NCI-H2107 treated with DMSO at 0.1 percent for 48 hours (cell line): ENCODE measurements at regions not wholly inside any gene's neighbourhood (a gene's known extent, or its start where the extent isn't known, plus 50 kb on each side); places are given as distances from the start of the nearest gene placed in this dataset.
"Not testable (repeated sequence)": the region's sequence is repeated elsewhere in the genome, so short reads cannot be mapped to it uniquely, and the experiment has no call there.

Source experiments
- DNase-seq: peaks from one replicate; lab custom pipeline; 2025; ENCODE audit not compliant: unreplicated experiment; lab: John Stamatoyannopoulos, UW

DNA sequence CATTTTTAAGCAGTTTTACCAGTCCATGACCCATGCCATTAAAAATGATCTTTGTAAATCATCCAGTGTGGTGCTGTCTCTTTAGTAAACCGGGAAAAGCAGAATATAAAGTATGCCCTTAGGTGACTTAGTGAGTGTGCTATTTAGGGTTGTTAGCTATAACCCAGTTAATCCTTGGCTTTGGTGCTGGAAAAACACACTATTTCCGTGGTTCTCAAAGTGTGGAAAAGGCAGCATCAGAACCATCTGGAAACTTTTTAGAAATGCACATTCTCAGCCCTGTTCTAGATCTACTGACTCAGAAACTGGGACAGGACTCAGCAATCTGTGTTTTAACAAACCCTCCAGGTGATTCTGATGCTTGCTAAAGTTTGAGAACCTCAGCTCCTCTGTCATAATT lies 123.6 kb upstream of the ZNF608 start:
- no peak for DNase-seq

DNA sequence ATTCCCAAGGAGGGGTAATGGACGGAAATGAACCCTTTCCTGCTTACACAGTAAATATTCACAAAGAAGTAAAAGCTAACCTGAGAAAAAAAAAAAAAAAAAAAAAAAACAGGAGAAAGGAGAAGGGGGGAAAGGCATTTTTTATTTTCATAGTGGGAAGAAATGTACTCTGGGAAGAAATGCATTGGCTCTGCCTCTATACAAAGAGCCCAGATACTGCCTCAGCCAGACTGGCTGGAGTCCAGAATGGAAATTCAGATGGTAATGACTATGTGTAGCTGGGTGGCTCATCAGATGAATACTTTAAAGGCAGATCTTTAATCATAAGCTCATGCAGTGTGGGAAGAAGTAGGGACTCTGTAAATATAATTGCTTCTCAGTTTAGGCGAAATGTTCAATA lies 124.9 kb upstream of the ZNF608 start:
- no peak for DNase-seq

DNA sequence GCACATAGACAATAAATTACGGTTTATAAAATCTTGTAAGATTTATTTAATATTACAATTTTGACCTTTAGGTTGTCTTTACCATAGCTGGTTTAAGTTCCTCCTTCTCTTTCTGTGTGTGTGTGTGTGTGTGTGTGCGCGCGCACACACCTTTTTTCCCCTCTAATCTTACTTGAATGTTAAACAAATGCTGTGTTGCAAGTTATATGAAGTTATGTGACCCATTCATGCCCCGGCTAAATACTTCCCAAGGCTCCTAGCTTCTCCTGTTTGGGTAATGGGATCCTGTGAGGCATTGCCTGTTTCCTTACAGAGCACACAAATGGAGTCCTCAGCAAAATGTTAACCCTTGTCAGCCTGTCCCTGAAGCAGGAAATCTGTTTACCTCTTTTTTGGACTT lies 125.6 kb upstream of the ZNF608 start:
- DNase-seq: no peak

DNA sequence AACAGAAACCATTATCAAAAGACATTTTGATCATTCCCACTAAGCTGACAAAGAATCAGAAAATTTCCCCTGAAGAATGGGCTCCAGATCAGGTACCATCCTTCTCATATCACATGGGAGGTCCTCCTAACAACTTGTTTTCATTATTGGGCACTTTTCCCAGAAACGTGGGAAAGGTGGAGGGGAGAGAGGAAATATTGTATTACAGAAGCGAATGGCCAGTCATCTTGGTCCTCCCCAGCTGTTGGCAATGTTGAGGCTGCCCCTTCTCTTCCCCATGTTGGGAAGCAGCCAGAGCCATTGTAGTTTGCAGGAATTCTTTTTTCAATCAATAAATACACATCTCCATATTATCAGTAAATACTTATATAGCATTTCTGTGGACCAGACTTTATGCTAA lies 126.2 kb upstream of the ZNF608 start:
- DNase-seq: no peak

DNA sequence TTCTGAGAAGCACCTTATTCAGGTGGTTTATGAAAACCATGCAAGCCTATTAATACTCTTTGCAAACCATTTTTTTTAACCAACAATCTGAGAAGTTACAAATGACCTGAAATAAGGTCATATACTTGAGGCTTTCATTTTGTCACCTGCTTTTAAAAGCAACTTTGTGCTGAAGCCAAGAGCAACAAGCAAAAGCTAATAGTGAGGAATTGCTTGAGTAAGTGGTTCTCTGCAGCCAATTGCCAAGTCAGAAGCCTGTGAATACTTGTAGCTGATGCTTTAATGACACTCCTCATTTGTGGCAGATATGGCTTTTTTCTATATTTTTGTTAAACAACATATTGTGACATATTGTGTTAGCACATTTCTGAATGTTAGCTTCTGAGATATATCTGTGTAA lies 126.7 kb upstream of the ZNF608 start:
- no peak for DNase-seq

DNA sequence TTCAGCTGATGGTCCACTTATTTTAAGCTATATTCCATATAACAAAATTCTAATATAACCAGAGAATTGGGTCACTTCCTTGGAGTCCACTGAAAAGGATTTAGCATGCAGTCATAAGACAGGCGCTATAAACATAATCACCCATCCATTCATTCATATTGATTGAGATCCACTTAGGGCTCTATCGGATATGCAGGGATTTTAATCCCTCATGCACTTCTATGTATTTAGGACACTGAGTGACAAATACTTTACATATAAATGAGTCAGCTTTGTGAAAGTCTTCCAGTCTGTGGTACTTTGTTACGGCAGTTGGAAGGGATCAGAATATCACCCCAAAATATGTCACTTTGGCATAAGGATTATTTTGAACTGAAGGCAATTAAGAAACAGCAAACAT lies 127.3 kb upstream of the ZNF608 start:
- no peak for DNase-seq

DNA sequence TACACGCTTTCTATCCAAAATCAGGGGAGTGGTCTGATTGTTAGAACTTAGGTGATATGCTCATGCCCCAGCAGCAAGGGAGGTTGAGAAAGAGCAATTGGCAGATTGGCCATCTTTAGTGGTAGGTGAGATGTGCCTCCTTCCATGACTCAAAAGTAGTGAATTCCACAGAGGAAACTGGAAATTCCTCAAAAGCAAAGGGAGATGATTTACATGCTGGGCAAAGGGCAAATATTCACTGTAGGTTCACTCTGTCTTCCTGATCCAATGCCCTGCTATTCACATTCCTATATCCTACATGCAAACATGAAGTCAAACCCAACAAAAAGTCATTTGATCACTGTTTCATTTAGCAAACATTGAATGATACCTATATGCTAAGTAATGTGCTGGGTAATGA lies 130.1 kb upstream of the ZNF608 start:
- DNase-seq: no peak

DNA sequence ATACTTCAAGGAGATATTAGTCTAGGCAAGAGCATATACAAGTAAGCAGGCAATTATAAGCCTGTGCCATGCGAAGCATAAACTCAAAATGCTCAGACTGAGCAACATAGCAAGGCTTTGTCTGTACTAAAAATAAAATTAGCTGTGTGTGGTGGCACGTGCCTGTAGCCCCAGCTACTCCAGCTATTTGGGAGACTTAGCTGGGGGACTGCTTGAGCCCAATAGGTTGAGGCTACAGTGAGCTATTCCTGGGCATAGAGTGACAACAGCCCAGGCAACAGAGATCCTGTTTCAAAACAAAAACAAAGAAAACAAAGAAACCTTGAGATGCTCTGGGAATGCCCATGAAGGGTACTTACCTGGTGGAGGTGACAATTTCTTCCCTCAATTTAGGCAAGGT lies 130.5 kb upstream of the ZNF608 start:
- no peak for DNase-seq

DNA sequence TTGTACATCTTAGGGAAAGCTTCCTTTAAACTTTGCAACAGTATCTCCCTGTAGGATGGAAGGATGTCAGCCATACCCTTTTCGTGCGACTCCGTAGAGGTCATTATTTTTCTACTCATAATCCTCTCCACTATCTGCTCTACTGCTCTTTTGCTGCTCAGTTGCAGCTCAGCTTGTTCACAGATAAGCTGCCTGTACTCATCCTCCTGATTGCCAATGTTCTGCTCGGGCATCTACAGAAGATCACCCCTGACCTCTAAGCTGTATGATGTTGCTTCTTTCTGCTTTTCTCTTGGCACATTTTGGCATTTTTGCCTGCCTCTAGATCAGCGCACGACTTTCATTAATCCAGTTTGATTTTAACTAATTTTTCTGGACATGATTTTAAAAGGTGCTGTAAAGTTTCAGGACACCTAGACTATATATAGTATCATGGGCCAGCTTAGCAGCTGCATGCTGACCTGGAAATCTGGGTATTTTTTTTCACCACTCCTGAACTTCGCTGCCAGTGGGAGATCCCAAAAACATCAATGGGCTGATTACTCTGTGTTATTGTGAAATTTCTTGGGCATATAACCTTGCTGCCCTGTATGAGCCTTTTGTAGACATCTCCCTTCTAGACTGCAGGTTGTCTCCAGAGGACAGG lies 131.2 kb upstream of the ZNF608 start:
- DNase-seq: no peak

DNA sequence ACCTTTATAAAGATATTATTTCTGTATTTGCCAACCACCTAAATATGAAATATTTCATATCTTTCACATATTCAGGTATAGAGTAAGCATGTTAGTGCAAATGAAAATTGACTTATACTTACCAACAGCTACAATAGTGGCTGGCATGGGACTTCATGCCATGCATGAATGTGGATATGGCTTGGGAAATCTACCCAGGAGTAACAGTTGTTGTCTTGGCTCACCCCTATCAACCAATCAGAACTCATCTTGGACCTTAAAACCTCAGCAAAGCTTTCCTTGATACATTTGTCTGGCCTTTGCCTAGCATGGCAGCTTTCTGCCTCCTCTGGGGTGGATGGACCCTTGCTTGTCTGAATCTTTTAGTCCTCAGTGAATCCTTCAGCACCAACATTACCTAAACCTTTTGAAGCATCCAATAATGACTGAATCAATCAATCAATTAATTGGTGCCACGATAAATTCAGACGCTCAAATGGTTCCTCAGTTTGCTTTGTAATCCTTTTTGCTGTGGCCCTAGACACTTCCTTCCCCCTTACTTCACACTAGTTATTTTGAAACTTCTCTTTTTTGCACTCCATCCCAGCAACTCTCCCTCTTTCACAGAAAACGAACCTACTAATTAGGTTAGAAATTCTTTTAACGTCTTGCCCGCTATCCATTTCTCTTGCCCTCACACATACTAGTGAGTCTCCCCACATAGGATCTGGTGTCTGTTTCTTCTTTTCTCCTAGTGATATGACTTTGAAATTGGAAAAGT lies 132.3 kb upstream of the ZNF608 start:
- DNase-seq: no peak

DNA sequence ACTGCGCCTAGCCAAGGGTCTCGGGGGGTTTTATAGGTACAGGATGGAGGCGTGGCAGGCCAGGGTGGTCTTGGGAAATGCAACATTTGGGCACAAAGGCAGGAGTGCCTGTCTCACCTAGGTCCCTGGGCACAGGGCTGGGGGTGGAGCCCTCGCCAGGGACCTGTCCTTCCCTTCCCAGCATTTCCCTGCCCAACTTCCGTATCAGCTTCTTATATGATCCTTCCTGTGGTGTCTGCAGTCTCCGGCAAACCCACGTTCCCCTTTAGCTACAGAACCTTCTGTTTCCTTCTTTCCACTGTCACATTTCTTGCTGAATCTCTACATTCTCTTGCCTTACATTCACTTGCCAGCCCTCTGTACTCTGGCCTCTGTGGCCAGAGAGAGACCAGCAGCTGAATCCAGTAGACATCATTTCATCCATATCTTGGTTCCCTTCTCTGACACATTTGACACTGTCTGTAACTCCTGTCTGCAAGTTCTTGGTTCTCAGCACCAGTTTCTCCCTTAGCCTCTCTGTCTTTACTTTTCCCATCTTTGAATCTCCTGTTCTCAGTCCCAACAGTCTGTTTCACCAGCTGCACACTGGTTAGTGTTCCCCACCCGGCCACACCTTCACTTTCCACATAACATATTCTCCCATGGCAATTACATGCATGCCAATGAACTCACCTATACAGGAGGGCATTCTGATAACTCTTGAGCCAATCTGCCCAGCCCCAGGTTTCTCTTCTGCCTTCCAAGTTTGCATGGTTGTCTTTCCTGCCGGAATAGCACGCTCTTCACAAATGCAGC lies 134.7 kb upstream of the ZNF608 start:
- DNase-seq: no peak

DNA sequence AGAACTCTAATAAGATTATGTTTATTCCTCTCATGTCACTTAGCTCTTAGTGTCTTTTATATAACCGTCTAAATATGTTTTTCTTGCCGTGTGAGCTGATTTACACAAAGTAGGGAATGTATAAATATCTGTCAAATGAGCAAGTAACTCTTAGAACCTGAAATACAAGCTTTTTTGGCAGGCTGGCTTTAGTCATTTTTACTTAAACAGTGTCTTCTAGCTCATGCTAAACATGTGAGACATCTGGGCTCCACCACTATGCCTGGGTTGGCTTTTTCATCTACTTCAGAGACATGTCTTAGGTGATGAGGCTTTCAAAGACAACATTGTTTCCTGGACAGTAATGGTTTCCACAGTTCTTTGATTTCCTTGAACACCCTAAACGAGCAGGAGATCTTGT lies 137.2 kb upstream of the ZNF608 start:
- DNase-seq: no peak

DNA sequence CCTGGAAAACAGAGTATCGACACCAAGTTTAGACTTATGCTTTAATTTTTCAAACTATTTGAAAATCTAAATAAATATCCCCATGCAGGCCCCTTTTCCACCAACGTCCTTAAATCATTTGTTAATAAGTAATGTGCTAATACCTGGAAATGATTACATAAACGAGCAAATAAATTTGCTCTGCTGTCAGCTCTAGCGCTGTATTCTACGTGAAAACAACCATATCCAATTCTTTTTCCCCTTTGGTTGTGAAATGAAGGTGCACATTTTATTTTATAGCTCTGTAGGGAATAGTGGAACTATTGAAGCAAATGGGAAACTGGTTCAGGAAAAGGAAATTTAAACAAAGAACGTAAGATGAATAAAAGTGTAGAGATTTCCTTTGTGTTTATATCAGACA lies 137.7 kb upstream of the ZNF608 start:
- no peak for DNase-seq

DNA sequence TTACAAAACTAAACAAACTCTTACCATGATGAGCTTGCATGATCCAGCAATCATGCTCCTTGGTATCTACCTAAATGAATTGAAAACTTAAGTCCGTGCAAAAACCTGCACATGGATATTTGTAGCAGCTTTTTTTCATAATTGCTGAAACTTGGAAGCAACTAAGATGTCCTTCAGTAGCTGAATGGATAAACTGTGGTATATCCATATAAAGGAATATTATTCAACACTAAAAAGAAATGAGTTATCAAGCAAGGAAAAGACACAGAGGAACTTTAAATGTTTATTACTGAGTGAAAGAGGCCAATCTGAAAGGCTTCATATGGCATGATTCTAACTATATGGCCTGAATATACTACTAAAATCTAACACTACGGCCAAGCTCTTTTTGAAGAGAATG lies 139.1 kb upstream of the ZNF608 start:
- DNase-seq: no peak

DNA sequence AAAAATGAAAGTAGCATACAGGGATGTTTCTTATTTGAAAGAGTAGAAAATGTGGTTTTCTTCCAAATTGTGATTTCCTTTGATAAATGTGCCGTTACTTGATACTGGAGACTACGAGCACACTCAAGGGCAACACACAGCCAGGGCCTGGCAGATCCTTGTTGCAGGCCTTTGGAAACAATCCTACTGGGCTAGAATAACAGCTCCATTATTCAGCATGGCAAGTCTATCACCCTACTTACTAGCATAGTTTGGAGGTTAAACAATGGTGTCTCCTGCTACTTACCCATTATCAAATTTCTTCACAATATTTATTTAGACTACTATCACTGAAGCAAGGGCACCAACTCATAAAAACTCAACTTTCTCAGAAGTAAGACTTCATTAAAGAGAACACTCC lies 140.8 kb upstream of the ZNF608 start:
- DNase-seq: no peak

DNA sequence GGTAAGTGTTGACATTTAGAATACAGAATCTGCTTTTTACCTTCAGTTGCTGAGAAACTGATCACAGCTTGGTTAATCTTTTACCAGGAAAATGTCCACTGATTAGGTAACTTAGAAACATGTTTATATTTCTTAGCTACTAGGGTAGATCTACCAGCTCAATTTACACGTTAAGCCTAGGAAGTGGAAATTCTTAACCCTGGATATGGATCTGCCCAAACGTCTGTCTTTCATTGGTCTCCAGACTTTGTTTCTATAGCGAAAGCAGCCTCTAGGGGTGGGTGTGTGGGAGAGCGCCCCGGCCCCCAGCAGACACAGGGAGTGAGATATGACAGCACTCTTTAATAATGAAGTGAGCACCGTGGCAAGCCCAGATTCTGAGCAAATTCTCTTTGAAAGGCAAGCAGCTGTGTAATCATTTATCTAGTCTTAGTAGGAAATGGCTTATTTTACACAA lies 141.6 kb upstream of the ZNF608 start:
- peak; percentile 28 for DNase-seq

DNA sequence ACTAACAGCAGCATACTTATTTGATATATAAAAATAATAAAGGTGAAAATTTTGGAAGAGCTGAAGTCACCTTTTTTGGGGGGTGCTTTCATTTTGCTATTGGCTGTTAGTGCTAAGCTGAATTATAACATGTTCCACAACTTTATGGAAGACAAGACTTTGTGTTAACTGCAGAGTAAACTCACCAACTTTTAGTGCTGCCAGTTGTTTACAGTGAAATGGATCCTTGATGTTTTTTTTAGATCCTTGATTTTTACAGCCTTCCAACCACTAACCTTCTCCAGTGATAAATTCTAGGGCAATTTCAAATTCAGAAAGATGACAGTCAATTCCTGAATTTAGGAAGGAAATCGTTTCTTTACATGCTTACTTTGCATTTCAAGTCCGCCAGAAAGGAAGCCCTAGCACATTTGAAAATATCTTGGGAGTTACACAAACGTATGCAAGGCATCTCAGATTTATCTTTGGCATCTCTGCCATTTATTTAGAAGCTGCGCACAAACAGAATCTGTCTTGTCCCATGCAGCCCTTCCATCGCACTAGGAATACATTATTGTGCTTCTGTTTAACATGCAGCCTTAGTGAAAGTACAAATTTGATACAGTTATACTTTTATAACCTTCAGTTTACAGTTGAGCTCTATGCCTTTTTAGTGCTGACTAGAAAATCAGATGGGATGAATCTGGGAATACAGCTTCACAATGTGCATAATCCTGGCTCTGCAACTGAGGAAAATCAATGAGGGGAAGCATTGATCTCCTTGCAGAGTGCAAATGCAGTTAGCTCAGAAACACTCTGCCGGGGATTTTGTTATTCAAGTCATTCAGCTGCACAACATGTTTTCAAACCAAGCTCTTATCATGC lies 142.4 kb upstream of the ZNF608 start:
- no peak for DNase-seq

DNA sequence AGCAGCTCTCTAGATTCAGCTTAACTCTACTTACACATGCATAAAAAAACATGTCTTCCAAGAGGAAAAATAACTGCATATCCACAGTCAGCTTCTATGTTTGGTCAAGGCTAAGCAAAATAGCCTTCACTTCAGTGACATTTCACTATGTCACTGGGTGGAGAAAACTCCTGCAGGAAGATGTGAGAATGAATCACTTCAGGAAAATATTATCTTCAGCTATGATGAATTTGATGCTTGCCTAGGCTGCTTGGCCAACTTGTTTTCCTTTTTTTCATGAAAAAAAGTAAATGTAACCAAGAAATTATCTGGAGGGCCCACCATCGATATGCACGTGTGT lies 143.0 kb upstream of the ZNF608 start:
- DNase-seq: no peak

DNA sequence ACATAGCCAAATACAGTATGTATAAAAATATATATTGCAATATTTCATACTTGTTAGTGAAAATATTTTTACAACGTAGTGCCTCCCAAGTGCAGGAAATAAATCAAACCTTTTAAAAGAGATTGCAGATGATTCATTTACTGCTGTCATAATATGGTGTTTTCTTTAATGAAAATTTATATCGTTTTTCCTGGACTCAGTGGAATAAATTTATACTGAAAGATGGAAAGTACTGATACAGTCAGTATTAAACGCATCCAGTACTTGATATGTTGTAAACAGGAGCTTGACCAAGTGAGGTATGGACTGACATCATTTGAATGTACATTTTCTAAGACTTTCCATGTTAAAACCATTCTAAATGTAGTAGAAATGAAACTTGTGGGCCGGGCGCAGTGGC lies 143.4 kb upstream of the ZNF608 start:
- DNase-seq: no peak

DNA sequence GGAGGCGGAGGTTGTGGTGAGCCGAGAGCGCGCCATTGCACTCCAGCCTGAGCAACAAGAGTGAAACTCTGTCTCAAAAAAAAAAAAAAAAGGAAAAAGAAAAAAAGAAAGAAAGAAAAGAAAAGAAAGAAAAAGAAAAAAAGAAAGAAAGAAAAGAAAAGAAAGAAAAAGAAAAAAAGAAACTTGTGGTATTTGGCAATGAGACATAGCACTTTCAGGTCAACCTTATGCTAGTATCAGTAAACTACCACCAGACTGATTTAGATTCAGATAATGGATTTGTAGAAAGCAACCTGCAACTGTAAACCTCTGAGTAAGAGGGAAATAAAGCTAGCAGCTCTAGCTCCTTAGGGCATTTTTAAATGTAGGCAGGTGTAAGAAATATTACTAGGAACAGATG lies 144.0 kb upstream of the ZNF608 start:
- not testable (repeated sequence) for DNase-seq

DNA sequence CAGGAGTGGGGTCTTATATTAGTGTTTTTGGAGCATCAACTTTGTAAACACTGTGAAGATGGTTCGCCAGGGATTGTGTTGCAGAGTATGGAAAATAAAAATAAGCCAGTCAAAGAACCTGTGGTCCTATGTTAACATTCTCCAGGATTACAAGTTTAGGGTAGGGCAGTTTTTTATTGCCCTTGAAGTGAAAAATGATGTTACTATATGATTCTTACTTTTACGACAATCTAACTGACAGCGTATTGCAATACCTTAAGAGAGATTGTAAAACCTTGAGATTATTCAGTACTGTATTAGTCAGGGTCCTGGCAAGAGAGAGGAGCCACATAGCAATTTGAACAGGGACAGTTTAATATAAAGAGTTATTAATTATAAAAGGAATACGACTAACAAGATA lies 144.7 kb upstream of the ZNF608 start:
- no peak for DNase-seq
